ENCODE measurements at regions not wholly inside any gene's neighbourhood (a gene's known extent, or its start where the extent isn't known, plus 50 kb on each side); places are given as distances from the start of the nearest gene placed in this dataset.
A peak's percentile ranks its signal among the peaks of the same experiment; 100 is the strongest.

DNA sequence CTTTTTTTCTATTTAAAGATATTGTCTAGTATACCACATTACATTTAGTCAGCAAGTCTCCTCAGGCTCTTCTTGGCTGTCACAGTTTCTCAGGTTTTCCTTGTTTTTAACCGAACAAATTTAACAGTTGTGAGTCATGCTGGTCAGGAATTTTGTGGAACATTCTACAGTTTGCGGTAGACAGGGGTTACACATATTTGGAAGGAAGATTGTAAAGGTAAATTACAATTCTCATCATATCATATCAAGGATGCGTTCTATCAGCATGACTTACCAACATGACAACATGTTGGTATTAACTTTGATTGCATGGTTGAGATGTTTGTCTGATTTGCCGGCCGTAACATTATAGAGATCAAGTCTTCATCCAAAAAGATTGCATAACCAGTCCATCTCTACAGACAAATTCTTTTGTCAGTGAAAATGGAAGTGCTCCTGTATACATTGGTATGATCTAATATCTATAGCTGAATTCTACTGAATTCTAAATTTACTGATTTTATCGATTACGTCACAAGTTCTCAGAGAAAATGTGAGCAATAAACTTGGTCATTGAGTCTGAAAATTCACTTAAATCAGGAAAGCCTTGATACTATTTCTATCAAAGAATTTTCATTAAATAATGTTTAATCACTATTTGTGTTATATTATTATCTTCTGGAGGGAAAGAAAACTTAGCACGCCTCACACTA lies 664.4 kb upstream of the SLC8A1 start:
- Histone ChIP-seq H3K27me3 (no peaks in the 10 kb centered on the region), H3K4me3 (no peak overlapping the region), H3K9me3 (no peaks in the 10 kb centered on the region), H3K27ac (no peak overlapping the region), H3K36me3 (no peaks in the 10 kb centered on the region), H3K4me1 (no peaks in the 10 kb centered on the region)
- intact Hi-C loops (cut with DNase I): no loop called here
- TF ChIP-seq POLR2AphosphoS5 (IDR thresholded peaks at IDR 0.05): no peak
- no peak for TF ChIP-seq EP300 (IDR thresholded peaks at IDR 0.05)
- no peak for TF ChIP-seq CTCF (IDR thresholded peaks at IDR 0.05)
- no peak for TF ChIP-seq POLR2A (IDR thresholded peaks at IDR 0.05)
- 93 to 97% methylated on average over 8 of the region's 8 CpGs for WGBS, 2 donors
- DNase-seq: no peak

DNA sequence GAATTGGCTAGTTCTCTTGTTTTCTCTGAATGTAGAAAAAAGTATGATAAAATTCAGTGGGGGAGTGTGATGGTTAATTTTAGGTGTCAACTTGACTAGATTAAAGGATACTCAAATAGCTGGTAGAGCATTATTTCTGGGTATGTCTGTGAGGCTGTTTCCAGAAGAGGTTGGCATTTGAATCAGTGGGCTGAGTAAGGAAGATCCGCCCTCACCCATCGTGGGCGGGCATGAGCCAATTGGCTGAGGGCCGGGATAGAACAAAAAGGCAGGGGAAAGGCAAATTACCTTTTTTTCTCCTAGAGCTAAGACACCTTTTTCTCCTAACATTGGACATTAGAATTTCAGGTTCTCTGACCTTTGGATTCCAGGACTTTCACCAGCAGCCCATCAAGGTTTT lies 667.6 kb upstream of the SLC8A1 start:
- intact Hi-C loops (cut with DNase I): no loop called here
- WGBS, 2 donors: 95 to 97% methylated on average over 4 of the region's 4 CpGs

GRCh38 chr2:41123341-41123740 lies 671.5 kb upstream of the SLC8A1 start:
- no peaks in the 10 kb centered on the region for H3K27me3 ChIP-seq
- no peaks in the 10 kb centered on the region for H3K36me3 ChIP-seq
- H3K4me1 ChIP-seq: no peaks in the 10 kb centered on the region
- WGBS, 2 donors: 54 to 55% methylated on average over 1 of the region's 1 CpG
- no peak for DNase-seq
- intact Hi-C loops (cut with DNase I): no loop called here
- TF ChIP-seq POLR2AphosphoS5 (IDR thresholded peaks at IDR 0.05): no peak
- no peak for TF ChIP-seq EP300 (IDR thresholded peaks at IDR 0.05)
- no peak for TF ChIP-seq POLR2A (IDR thresholded peaks at IDR 0.05)
- TF ChIP-seq CTCF (IDR thresholded peaks at IDR 0.05): no peak
- H3K27ac ChIP-seq: no peak overlapping the region
- no peak overlapping the region for H3K4me3 ChIP-seq
- no peaks in the 10 kb centered on the region for H3K9me3 ChIP-seq

More for the DNA sequence above, 667.6 kb upstream of the SLC8A1 start:
- Histone ChIP-seq H3K27ac (no peak overlapping the region), H3K4me3 (no peak overlapping the region), H3K36me3 (no peaks in the 10 kb centered on the region), H3K9me3 (no peaks in the 10 kb centered on the region), H3K4me1 (no peaks in the 10 kb centered on the region), H3K27me3 (no peaks in the 10 kb centered on the region)
- TF ChIP-seq EP300 (IDR thresholded peaks at IDR 0.05) (no peak), CTCF (IDR thresholded peaks at IDR 0.05) (no peak), POLR2AphosphoS5 (IDR thresholded peaks at IDR 0.05) (no peak), POLR2A (IDR thresholded peaks at IDR 0.05) (no peak)
- no peak for DNase-seq

- TF ChIP-seq CTCF (IDR thresholded peaks at IDR 0.05) (no peak), POLR2A (IDR thresholded peaks at IDR 0.05) (no peak), POLR2AphosphoS5 (IDR thresholded peaks at IDR 0.05) (no peak), EP300 (IDR thresholded peaks at IDR 0.05) (no peak)
- no peaks in the 10 kb centered on the region for H3K27me3 ChIP-seq
- WGBS, 2 donors: 70 to 78% methylated on average over 3 of the region's 3 CpGs
- no peaks in the 10 kb centered on the region for H3K4me1 ChIP-seq
- intact Hi-C loops (cut with DNase I): no loop called here
- H3K36me3 ChIP-seq: no peaks in the 10 kb centered on the region
- DNase-seq: no peak
- no peaks in the 10 kb centered on the region for H3K9me3 ChIP-seq
- no peak overlapping the region for H3K27ac ChIP-seq
- no peak overlapping the region for H3K4me3 ChIP-seq
Measured at GRCh38 chr2:41127351-41127750, 675.5 kb upstream of the SLC8A1 start.

DNA sequence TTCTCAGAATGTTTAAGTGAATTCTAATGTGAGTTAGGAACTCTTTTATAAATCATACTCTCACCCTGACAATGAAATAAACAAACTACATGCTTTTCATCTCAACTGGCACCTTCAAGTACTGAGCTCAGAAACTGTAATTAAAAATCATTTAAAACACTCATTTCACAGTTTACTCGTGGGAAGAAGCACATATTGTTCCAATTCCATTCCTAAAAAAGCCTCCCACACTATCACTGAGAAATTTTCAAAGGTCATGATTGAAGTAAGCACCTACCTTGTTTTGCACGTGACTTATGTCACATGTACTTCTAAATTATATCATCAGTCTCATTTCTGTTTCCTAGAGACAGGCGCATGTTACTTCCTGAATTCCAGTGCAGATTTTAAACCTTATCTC lies 678.1 kb upstream of the SLC8A1 start:
- H3K4me3 ChIP-seq: no peak overlapping the region
- H3K27ac ChIP-seq: peak overlapping the region in 1 of 4 donors; percentile 34
- no peak for DNase-seq
- WGBS, 2 donors: 31 to 47% methylated on average over 3 of the region's 3 CpGs
- H3K4me1 ChIP-seq: no peaks in the 10 kb centered on the region
- H3K27me3 ChIP-seq: no peaks in the 10 kb centered on the region
- no peaks in the 10 kb centered on the region for H3K36me3 ChIP-seq
- H3K9me3 ChIP-seq: no peaks in the 10 kb centered on the region
- intact Hi-C loops (cut with DNase I): no loop called here
- TF ChIP-seq POLR2AphosphoS5 (IDR thresholded peaks at IDR 0.05): no peak
- TF ChIP-seq EP300 (IDR thresholded peaks at IDR 0.05): no peak
- TF ChIP-seq POLR2A (IDR thresholded peaks at IDR 0.05): no peak
- TF ChIP-seq CTCF (IDR thresholded peaks at IDR 0.05): no peak

Measured in sigmoid colon (tissue), 6 donors.